HG03460 (cell line): ENCODE measurements at regions not wholly inside any gene's neighbourhood (a gene's known extent, or its start where the extent isn't known, plus 50 kb on each side); places are given as distances from the start of the nearest gene placed in this dataset.
"Not testable (repeated sequence)": the region's sequence is repeated elsewhere in the genome, so short reads cannot be mapped to it uniquely, and the experiment has no call there.

Experiments used
- ATAC-seq: cut with Tn5 transposase; IDR thresholded peaks from one replicate; pipeline ENCODE4 v1.9.1; 2021; ENCODE audit not compliant: unreplicated experiment

- ATAC-seq = no peak
These were observed 278.3 kb upstream of the NR2F2 start for GRCh38 chr15:96052154-96052553.

- peak; percentile 31 for ATAC-seq
These were observed 277.9 kb upstream of the NR2F2 start for GRCh38 chr15:96052572-96053030.

- ATAC-seq = peak; percentile 37
These were observed 277.3 kb upstream of the NR2F2 start for GRCh38 chr15:96053031-96053780.

GRCh38 chr15:96053781-96054428, 276.6 kb upstream of the NR2F2 start:
- no peak for ATAC-seq

- no peak for ATAC-seq
These were observed 275.9 kb upstream of the NR2F2 start for GRCh38 chr15:96054621-96055020.

GRCh38 chr15:96058103-96058851, 272.2 kb upstream of the NR2F2 start:
- ATAC-seq = peak; percentile 81

- not testable (repeated sequence) for ATAC-seq
These were observed 271.7 kb upstream of the NR2F2 start for GRCh38 chr15:96058852-96059103.

- ATAC-seq = not testable (repeated sequence)
These were observed 269.9 kb upstream of the NR2F2 start for GRCh38 chr15:96060591-96060990.

GRCh38 chr15:96064351-96064756, 266.1 kb upstream of the NR2F2 start:
- ATAC-seq = no peak

GRCh38 chr15:96066126-96066525, 264.4 kb upstream of the NR2F2 start:
- no peak for ATAC-seq

- ATAC-seq = no peak
These were observed 263.5 kb upstream of the NR2F2 start for GRCh38 chr15:96066852-96067495.

- no peak for ATAC-seq
These were observed 262.8 kb upstream of the NR2F2 start for GRCh38 chr15:96067677-96068076.

- no peak for ATAC-seq
These were observed 261.6 kb upstream of the NR2F2 start for GRCh38 chr15:96068897-96069296.

- no peak for ATAC-seq
These were observed 259.9 kb upstream of the NR2F2 start for GRCh38 chr15:96070636-96071035.

- ATAC-seq = no peak
These were observed 257.7 kb upstream of the NR2F2 start for GRCh38 chr15:96072821-96073220.

GRCh38 chr15:96073908-96074307, 256.6 kb upstream of the NR2F2 start:
- no peak for ATAC-seq

GRCh38 chr15:96075895-96076294, 254.6 kb upstream of the NR2F2 start:
- ATAC-seq = no peak

GRCh38 chr15:96076350-96076749, 254.2 kb upstream of the NR2F2 start:
- no peak for ATAC-seq

GRCh38 chr15:96079041-96079440, 251.5 kb upstream of the NR2F2 start:
- no peak for ATAC-seq

GRCh38 chr15:96079882-96080281, 250.6 kb upstream of the NR2F2 start:
- ATAC-seq = no peak

GRCh38 chr15:96086164-96086563, 244.3 kb upstream of the NR2F2 start:
- ATAC-seq = no peak
